Left colon (tissue), 2 donors: ENCODE measurements at regions not wholly inside any gene's neighbourhood (a gene's known extent, or its start where the extent isn't known, plus 50 kb on each side); places are given as distances from the start of the nearest gene placed in this dataset.

ENCODE experiments used
- ATAC-seq: fragments of 200-7000 bp; cut with Tn5 transposase; one replicate; pipeline ENCODE4 v1.9.1; 2020; ENCODE audit warnings: mild to moderate bottlenecking, moderate library complexity
- DNase-seq, 2 donors: peaks; one replicate each; pipeline ENCODE4 v3.0.0-alpha.2; 2020
- intact Hi-C, 2 donors: fragments of 100-400 bp; cut with DNase I in 1 of 2; cut with micrococcal nuclease in 1 of 2; formaldehyde crosslinking; loops; one replicate each; pipeline versions ENCODE4 v1.11.2 to v1.14.0; 2022; cut with DNase I, micrococcal nuclease
- donor health status: DM: no; HTN: no; CAD: no.
- donor health status: DM: yes; HTN: yes; CAD: no.

GRCh38 chr5:2194236-2194555, 311.5 kb upstream of the IRX4 start:
- intact Hi-C loops: no loop called here
- DNase-seq: no peak
- ATAC-seq: no peak

- ATAC-seq: no peak
- intact Hi-C loops: no loop called here
- no peak for DNase-seq
Observed at GRCh38 chr5:2193542-2194235, 311.0 kb upstream of the IRX4 start.

GRCh38 chr5:2193142-2193541, 310.4 kb upstream of the IRX4 start:
- DNase-seq (no peak), ATAC-seq (no peak)
- intact Hi-C loops: no loop called here

GRCh38 chr5:2192496-2192895, 309.8 kb upstream of the IRX4 start:
- no peak for DNase-seq
- intact Hi-C loops: no loop called here

GRCh38 chr5:2191972-2192371, 309.2 kb upstream of the IRX4 start:
- ATAC-seq: no peak
- no peak for DNase-seq
- intact Hi-C loops: no loop called here

More at GRCh38 chr5:2192496-2192895, 309.8 kb upstream of the IRX4 start:
- ATAC-seq: no peak

GRCh38 chr5:2190549-2190948, 307.8 kb upstream of the IRX4 start:
- no peak for ATAC-seq
- no peak for DNase-seq

GRCh38 chr5:2188661-2189060, 305.9 kb upstream of the IRX4 start:
- intact Hi-C loops: no loop called here
- no peak for ATAC-seq
- no peak for DNase-seq

More at GRCh38 chr5:2190549-2190948, 307.8 kb upstream of the IRX4 start:
- intact Hi-C loops: no loop called here

GRCh38 chr5:2188137-2188536, 305.4 kb upstream of the IRX4 start:
- intact Hi-C loops: no loop called here
- no peak for DNase-seq
- no peak for ATAC-seq

- intact Hi-C loops: no loop called here
- DNase-seq (peak in 1 of 2 donors; percentile 11), ATAC-seq (no peak)
Observed at GRCh38 chr5:2187687-2188086, 305.0 kb upstream of the IRX4 start.

- no peak for ATAC-seq
- peak in 1 of 2 donors; percentile 2 for DNase-seq
- intact Hi-C loops: no loop called here
Observed at GRCh38 chr5:2187156-2187555, 304.4 kb upstream of the IRX4 start.

GRCh38 chr5:2186472-2187015, 303.8 kb upstream of the IRX4 start:
- intact Hi-C loops: no loop called here
- peak in 1 of 2 donors; percentile 17 for DNase-seq
- ATAC-seq: no peak

GRCh38 chr5:2185646-2186471, 303.1 kb upstream of the IRX4 start:
- ATAC-seq (no peak), DNase-seq (peak in 1 of 2 donors; percentile 8)
- intact Hi-C loops: no loop called here

GRCh38 chr5:2184563-2185540, 302.1 kb upstream of the IRX4 start:
- DNase-seq (no peak), ATAC-seq (no peak)

GRCh38 chr5:2184026-2184366, 301.3 kb upstream of the IRX4 start:
- DNase-seq: no peak
- intact Hi-C loops: no loop called here
- no peak for ATAC-seq

More at GRCh38 chr5:2184563-2185540, 302.1 kb upstream of the IRX4 start:
- intact Hi-C loops: no loop called here

GRCh38 chr5:2183154-2184025, 300.7 kb upstream of the IRX4 start:
- ATAC-seq: no peak
- intact Hi-C loops: no loop called here
- DNase-seq: no peak

GRCh38 chr5:2182020-2182419, 299.3 kb upstream of the IRX4 start:
- DNase-seq: no peak
- ATAC-seq: no peak
- intact Hi-C loops: no loop called here

GRCh38 chr5:2181557-2181956, 298.8 kb upstream of the IRX4 start:
- no peak for DNase-seq
- ATAC-seq: no peak
- intact Hi-C loops: no loop called here

- DNase-seq: no peak
- intact Hi-C loops: no loop called here
- no peak for ATAC-seq
Observed at GRCh38 chr5:2181149-2181548, 298.4 kb upstream of the IRX4 start.
